ENCODE measurements at regions not wholly inside any gene's neighbourhood (a gene's known extent, or its start where the extent isn't known, plus 50 kb on each side); places are given as distances from the start of the nearest gene placed in this dataset.

- ChIA-PET CTCF (interaction anchor here (0.6 to 1.0 kb wide), 3 partner anchors 11 to 793 kb away, joined by 3 to 4 read pairs (median 3); no protein-coding TSS in a partner anchor), POLR2A (ENCODE audit: unreplicated experiment) (no interaction called here)
- Histone ChIP-seq H2BK20ac (ENCODE audit: low read depth, low read length) (peak overlapping the region; percentile 39; the same call in 1 of the 2 replicates), H2AFZ (replicated peaks; ENCODE audit: low read length, poor library complexity) (no peak overlapping the region), H2BK15ac (ENCODE audit: low read depth, low read length) (no peak overlapping the region), H3K56ac (ENCODE audit: extremely low read depth, insufficient read depth, low read length) (no peak overlapping the region), H3K36me3 (ENCODE audit: control insufficient read depth, insufficient read depth, low read length) (no peaks in the 10 kb centered on the region), H3K14ac (replicated peaks; ENCODE audit: low read depth, low read length) (no peak overlapping the region), H3K4me2 (ENCODE audit: low read depth, low read length) (no peak overlapping the region), H4K5ac (ENCODE audit: low read depth, low read length) (no peak overlapping the region), H3K27me3 (ENCODE audit: control insufficient read depth, insufficient read depth, low read length) (no peaks in the 10 kb centered on the region), H2AK5ac (ENCODE audit: low read depth, low read length) (no peak overlapping the region), H3K27ac (ENCODE audit: insufficient read depth, low read length) (no peak overlapping the region), H2BK5ac (ENCODE audit: low read depth, low read length, poor library complexity, severe bottlenecking) (no peak overlapping the region), H3K9me3 (ENCODE audit: control insufficient read depth, insufficient read depth, low read length) (no peaks in the 10 kb centered on the region), H4K20me1 (ENCODE audit: insufficient read depth, low read length) (no peaks in the 10 kb centered on the region), H3K79me1 (ENCODE audit: low read depth in 1 of 2, low read length in 2 of 2) (no peaks in the 10 kb centered on the region), H3K4ac (ENCODE audit: low read depth, low read length) (0 out of 2 replicates have a peak overlapping the region, but pooled peaks have one; percentile 34), H3K4me3 (ENCODE audit: insufficient read depth, low read depth, low read length) (no peak overlapping the region), H3K4me1 (ENCODE audit: control insufficient read depth, insufficient read depth, low read length) (peaks cover 2% of the 10 kb centered on the region), H3K18ac (ENCODE audit: low read depth, low read length) (no peak overlapping the region), H2BK120ac (ENCODE audit: low read depth, low read length) (no peak overlapping the region), H3K23ac (ENCODE audit: low read depth, low read length) (no peak overlapping the region), H4K91ac (ENCODE audit: insufficient read depth, low read depth, low read length) (no peak overlapping the region), H4K8ac (ENCODE audit: low read depth in 2 of 2, low read length in 2 of 2) (no peak overlapping the region), H2AK9ac (replicated peaks; ENCODE audit: low read depth, low read length, poor library complexity) (no peak overlapping the region), H3K9me1 (ENCODE audit: insufficient read depth, low read length) (no peaks in the 10 kb centered on the region), H3K9ac (ENCODE audit: low read depth, low read length) (no peak overlapping the region)
- dilution Hi-C loops (cut with HindIII; ENCODE audit: low sequenced_read_pairs, unreplicated experiment): no loop called here
- in situ Hi-C loops (cut with MboI; ENCODE audit: low sequenced_read_pairs): no loop called here
- no CpG with 5 or more reads among the region's 2 CpGs for WGBS, 2 experiments (ENCODE audit: extremely low coverage in 2 of 2, insufficient read length in 1 of 2)
- no TSS peak for BruUV-seq (replicated peaks)
- TF ChIP-seq ELK1 (IDR thresholded peaks at IDR 0.05; ENCODE audit: borderline replicate concordance, low read depth, low read length) (no peak), POLR2A (IDR thresholded peaks at IDR 0.05; ENCODE audit: low read depth, low read length) (no peak), NFE2L2 (IDR thresholded peaks at IDR 0.05; ENCODE audit: low read depth, low read length) (no peak), RFX5 (IDR thresholded peaks at IDR 0.05; ENCODE audit: low read depth, low read length) (no peak), RCOR1 (IDR thresholded peaks at IDR 0.05; ENCODE audit: insufficient replicate concordance, low read length) (no peak), BHLHE40 (IDR thresholded peaks at IDR 0.05; ENCODE audit: low read depth, low read length) (no peak), RAD21 (IDR thresholded peaks at IDR 0.05; ENCODE audit: low read length) (no peak), CEBPB (IDR thresholded peaks at IDR 0.05; ENCODE audit: low read depth, low read length) (no peak), CHD1 (IDR thresholded peaks at IDR 0.05; ENCODE audit: low read depth, low read length) (no peak), MAFK (IDR thresholded peaks at IDR 0.05; ENCODE audit: low read depth, low read length) (no peak), CTCF (conservative IDR thresholded peaks at IDR 0.05; ENCODE audit: low read depth, low read length) (no peak), SMC3 (IDR thresholded peaks at IDR 0.05; ENCODE audit: low read depth, low read length) (no peak), MAZ (IDR thresholded peaks at IDR 0.05; ENCODE audit: borderline replicate concordance, low read depth, low read length) (no peak), FOS (IDR thresholded peaks at IDR 0.05; ENCODE audit: low read depth, low read length) (no peak), USF2 (IDR thresholded peaks at IDR 0.05; ENCODE audit: low read depth, low read length) (no peak)
- ATAC-seq (ENCODE audit: low read depth): no peak
- intact Hi-C loops (cut with micrococcal nuclease): no loop called here
- DNase-seq: no peak
Observed at GRCh38 chr18:56289381-56289780, 349.0 kb downstream of the TXNL1 start.

All from IMR-90 (cell line).